Esophagus mucosa (tissue), 1 donor: ENCODE measurements at regions not wholly inside any gene's neighbourhood (a gene's known extent, or its start where the extent isn't known, plus 50 kb on each side); places are given as distances from the start of the nearest gene placed in this dataset.
"Not testable (repeated sequence)": the region's sequence is repeated elsewhere in the genome, so short reads cannot be mapped to it uniquely, and the experiment has no call there.

ENCODE experiments used
- ATAC-seq: fragments of 200-7000 bp; cut with Tn5 transposase; one replicate; pipeline ENCODE4 v1.9.1; 2020
- donor health status: DM: yes; HTN: yes; CAD: no.

GRCh38 chr6:137809895-137810553 lies 57.0 kb upstream of the TNFAIP3 start:
- not testable (repeated sequence) for ATAC-seq

DNA sequence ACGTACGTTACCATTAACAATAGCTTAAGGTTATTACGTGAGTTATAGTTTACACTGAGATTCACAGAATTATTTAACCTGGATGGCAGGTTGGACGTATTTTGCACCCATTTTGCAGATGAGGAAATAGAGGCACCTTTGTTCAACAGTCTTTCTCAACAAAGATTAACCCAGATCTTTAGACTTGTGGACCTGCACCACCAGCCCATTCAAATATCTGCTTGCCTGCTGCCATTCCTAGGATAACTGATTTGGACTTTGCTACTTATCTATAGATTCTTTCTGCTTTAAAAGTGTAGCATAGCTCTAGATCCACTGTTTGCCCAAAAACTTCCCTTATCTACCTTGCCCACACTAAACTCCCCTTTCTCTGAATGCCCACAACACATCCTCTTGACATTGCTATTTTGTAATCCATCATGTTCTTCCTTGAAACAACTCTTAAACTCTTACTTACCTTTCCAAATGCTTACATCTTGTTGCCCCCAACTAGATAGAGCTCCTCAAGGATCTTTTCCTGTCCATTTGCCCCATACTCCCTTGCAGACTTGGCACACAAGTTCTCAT lies 56.4 kb upstream of the TNFAIP3 start:
- ATAC-seq = no peak

DNA sequence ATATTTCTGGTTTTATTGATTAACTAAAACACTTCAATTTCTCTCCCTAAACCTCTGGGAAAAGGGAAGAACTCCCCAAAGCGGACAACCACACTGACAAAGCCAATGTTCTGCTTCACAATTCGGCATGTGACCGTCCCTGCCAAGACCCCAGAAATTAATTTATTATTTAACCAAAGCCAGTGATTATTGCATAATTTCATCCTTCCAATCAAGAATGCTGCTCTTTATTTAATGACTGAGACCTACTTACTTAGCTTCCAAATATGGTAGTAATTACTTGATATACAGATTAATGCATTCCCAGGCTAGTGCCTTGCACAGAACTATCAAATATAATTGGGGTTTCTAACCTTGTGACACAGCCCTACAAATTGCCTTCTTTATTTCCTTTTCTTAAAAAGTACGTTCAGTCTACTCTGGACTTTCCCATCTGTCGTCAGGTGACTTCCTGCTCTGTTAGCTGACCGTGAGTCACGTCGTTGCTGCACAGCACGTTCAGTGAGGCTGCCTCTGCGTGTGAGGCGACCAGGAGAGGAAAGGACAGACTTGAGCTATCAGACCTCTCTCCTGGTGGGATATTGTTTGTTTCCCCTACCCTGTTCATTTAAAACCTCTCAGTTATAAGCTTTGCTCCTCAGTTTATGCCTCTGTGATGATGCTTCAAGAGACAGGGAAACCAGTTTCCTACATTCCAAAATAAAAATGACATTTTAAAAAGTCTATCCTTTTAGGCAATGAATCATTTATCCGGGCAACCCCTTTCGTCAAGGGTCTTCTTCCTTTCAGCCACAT lies 55.7 kb upstream of the TNFAIP3 start:
- ATAC-seq = peak; percentile 95

DNA sequence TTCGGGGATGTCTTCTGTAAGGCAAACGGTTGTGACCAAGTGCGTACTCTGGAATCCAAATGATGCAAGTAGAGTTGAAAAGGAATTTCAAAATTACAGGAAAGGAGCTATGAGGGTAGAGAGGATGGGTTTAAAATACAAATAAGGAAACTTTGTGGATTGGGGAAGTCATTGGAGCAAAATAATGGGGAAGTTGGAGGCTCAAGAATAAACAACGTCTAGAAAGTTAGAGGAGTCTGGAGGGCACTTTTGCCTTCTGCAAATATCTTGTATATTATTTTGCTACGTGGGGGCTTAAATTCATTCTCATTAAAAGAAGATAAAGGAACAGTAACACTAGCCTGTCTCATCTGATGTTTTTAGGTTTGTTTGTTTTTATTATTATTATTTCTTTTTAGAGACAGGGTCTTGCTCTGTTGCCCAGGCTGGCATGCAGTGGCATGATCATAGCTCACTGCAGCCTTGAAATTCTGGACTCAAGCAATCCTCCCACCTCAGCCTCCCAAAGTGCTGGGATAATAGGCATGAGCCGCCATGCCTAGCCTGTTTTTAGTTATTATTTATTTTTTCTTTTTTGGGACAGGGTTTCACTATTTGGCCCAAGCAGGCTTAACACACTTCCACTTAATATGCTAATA lies 55.0 kb upstream of the TNFAIP3 start:
- ATAC-seq = no peak

- ATAC-seq = peak; percentile 85
Measured at GRCh38 chr6:137813308-137813970, 53.6 kb upstream of the TNFAIP3 start.

DNA sequence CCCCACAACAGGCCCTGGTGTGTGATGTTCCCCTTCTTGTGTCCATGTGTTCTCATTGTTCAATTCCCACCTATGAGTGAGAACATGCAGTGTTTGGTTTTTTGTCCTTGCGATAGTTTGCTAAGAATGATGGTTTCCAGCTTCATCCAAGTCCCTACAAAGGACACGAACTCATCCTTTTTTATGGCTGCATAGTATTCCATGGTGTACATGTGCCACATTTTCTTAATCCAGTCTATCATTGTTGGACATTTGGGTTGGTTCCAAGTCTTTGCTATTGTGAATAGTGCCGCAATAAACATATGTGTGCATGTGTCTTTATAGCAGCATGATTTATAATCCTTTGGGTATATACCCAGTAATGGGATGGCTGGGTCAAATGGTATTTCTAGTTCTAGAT lies 53.0 kb upstream of the TNFAIP3 start:
- not testable (repeated sequence) for ATAC-seq

DNA sequence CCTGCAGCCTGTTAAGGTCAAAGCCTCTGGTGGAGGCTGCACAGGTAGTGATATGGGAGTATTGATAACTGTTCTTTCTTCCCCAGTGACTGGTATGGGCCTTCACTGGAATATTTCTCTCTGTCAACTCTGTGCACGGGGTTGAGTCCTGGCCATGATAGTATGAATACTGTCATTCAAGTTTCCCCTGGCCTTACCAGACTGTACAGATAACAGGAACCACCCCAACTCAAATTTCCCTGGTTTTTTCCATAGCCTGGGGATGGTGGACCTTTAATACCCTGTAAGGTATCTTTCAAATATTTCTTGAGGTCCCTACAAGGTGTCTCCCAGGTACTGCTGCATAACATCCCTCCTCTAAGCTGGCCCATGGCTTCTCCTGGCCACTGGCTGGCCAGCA lies 51.4 kb upstream of the TNFAIP3 start:
- no peak for ATAC-seq

DNA sequence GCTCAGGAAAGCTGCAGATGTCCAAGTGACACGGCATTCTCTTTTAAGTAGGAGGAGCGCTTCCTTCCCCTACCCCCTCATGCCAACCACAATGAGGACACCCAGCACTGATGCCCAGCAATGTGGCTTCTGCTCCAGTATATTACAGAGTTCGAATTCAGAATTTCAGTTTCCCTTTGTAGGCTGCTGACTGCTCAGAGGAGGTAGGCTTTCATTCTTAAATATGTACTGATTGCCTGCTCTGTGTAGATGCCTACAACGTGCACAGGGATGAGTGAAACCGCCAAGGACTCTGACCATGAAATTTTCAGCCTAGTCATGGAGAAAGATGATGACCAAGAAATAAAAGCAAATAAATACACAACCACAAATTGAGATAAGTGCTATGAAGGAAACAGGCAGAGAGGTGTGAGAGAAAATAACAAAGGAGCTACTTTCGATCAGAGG lies 50.9 kb upstream of the TNFAIP3 start:
- ATAC-seq = no peak

- no peak for ATAC-seq
Measured at GRCh38 chr6:137816688-137817618, 50.1 kb upstream of the TNFAIP3 start.
